Muscle of leg (tissue), 3 donors: ENCODE measurements at regions not wholly inside any gene's neighbourhood (a gene's known extent, or its start where the extent isn't known, plus 50 kb on each side); places are given as distances from the start of the nearest gene placed in this dataset.

ENCODE experiments used
- DNase-seq: peaks from one replicate; pipeline ENCODE4 v3.0.0; 2013
- H3K27ac ChIP-seq: one replicate; pipeline ENCODE4 v1.5.1; 2013; ENCODE audit warnings: mild to moderate bottlenecking, low read length, control low read depth
- H3K27me3 ChIP-seq: one replicate; pipeline ENCODE4 v1.6.1; 2013; ENCODE audit warnings: low read length; ENCODE audit not compliant: control insufficient read depth, insufficient read depth
- H3K36me3 ChIP-seq: one replicate; pipeline ENCODE4 v1.6.1; 2013; ENCODE audit warnings: low read length; ENCODE audit not compliant: control insufficient read depth, insufficient read depth
- H3K4me1 ChIP-seq: one replicate; pipeline ENCODE4 v1.6.1; 2013; ENCODE audit warnings: low read length; ENCODE audit not compliant: control insufficient read depth, insufficient read depth
- H3K4me3 ChIP-seq: one replicate; pipeline ENCODE4 v1.5.1; 2013; ENCODE audit warnings: low read length, control low read depth
- H3K9me3 ChIP-seq: replicated peaks from 2 replicates; pipeline ENCODE4 v1.6.1; 2013; ENCODE audit warnings: low read depth, low read length; ENCODE audit not compliant: control insufficient read depth
- WGBS: methylation state at CpG from one replicate; pipeline ENCODE4 v1.1.5; 2013; ENCODE audit warnings: missing lambda C conversion rate; ENCODE audit not compliant: insufficient coverage; 5-methylcytosine and 5-hydroxymethylcytosine counted together

DNA sequence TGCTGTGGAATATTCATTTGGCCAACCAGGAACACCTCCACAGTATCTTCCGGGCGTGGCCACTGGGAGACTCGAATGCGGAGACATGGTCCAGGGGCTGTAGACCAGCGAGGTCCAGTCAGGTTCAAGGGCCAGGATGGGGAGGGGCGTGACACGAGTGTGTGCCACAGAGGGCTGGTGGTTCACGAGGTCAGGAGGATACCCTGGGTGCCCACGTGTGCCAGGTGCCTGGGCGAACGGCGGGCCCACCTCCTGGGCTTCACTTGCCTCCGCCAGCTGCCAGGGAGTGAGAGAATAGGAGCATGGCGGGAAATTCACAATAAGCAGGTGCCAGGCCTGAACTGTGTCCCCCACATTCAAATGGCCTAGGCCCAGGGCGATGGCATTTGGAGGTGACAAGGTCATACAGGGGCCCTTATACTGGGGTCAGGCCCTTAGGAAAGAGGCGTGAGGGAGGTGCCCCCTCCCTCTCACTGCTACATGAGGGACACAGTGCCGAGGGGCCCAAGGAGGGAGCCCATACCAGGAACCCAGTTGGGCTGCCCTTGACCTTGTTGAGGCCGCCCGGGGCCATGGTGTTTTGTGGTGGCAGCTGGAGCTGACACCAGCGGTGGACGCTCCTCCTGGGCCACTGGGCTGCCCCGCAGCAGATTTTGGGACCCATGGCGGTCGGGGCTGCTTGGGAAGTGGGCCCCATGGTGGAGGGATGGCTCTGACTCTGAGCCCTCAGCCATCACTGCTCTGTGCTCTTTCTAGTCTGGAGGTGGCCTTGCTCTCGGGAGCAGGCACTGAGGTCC is 1268.9 kb downstream of the BRD1 start:
- Histone ChIP-seq H3K4me3 (no peak overlapping the region), H3K36me3 (no peaks in the 10 kb centered on the region), H3K27ac (no peak overlapping the region), H3K4me1 (no peaks in the 10 kb centered on the region), H3K9me3 (no peaks in the 10 kb centered on the region), H3K27me3 (no peaks in the 10 kb centered on the region)
- 89% methylated on average over 22 of the region's 25 CpGs for WGBS
- DNase-seq, result no peak

DNA sequence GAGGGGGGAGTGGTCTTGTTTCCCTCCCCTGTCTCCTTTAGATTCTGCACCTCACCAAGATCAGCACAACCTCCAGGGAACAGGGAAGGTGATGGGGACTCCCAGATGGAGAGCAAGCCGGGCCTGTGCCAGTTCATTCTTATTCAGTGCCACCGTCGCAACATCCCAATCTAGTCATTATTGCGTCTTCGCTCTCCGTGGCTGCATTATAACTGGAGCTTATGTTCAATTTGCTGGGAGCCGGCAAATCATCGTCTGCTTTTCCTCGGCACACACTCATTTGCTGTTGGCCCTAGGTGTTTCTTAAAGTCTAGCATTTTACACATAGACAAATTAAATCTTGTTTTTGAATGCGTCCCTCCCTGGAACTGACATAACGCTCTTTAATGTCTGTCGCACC is 1269.7 kb downstream of the BRD1 start:
- Histone ChIP-seq H3K36me3 (no peaks in the 10 kb centered on the region), H3K27ac (no peak overlapping the region), H3K27me3 (no peaks in the 10 kb centered on the region), H3K4me1 (no peaks in the 10 kb centered on the region), H3K9me3 (no peaks in the 10 kb centered on the region), H3K4me3 (no peak overlapping the region)
- no peak for DNase-seq
- 90% methylated on average over 8 of the region's 12 CpGs for WGBS

DNA sequence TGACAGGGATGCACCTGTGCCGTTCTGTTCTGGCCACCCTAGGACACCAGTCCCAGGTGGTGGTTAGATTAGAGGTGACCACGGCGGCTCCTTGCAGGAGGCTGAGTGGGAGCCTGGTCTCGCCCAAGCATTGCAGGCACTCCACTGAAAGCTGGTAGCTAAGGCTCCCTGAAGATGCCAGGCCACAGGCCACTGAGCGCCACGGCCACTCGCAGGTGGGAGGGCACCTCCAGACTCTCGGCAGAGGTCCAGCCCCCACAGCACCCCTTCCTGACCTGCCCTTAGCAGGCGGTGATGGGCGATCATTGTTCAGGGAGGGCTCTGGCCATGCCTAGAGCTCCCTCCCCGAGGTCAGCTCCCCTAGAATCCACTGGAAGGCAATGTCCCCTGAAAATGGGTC is 1270.2 kb downstream of the BRD1 start:
- H3K4me1 ChIP-seq, result no peaks in the 10 kb centered on the region
- H3K4me3 ChIP-seq, result no peak overlapping the region
- no peak overlapping the region for H3K27ac ChIP-seq
- H3K36me3 ChIP-seq, result no peaks in the 10 kb centered on the region
- no peaks in the 10 kb centered on the region for H3K27me3 ChIP-seq
- 90% methylated on average over 11 of the region's 11 CpGs for WGBS
- DNase-seq, result no peak
- no peaks in the 10 kb centered on the region for H3K9me3 ChIP-seq

DNA sequence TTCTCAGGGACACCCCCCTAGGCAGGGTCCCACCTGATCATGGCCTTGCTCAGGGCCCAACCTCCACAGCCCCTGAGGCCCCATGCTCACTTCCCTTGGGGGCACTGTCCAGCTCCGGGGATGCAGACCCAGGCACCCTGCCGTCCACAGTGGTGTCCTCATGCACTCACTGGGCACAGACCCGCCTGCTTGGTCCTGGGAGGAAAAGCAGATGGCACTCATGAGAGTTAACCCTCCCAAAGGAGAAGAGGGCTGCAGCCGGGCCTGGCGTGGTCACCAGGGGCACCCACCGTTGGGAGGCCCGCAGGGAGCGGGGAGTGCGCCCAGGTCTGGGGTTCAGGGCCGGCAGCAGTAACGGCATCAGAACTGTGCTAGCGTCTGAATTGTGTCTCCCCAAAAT is 1270.9 kb downstream of the BRD1 start:
- H3K9me3 ChIP-seq, result no peaks in the 10 kb centered on the region
- no peak for DNase-seq
- H3K27ac ChIP-seq, result no peak overlapping the region
- H3K27me3 ChIP-seq, result peaks cover 3% of the 10 kb centered on the region
- H3K4me1 ChIP-seq, result no peaks in the 10 kb centered on the region
- 84% methylated on average over 12 of the region's 12 CpGs for WGBS
- H3K36me3 ChIP-seq, result no peaks in the 10 kb centered on the region
- H3K4me3 ChIP-seq, result no peak overlapping the region

DNA sequence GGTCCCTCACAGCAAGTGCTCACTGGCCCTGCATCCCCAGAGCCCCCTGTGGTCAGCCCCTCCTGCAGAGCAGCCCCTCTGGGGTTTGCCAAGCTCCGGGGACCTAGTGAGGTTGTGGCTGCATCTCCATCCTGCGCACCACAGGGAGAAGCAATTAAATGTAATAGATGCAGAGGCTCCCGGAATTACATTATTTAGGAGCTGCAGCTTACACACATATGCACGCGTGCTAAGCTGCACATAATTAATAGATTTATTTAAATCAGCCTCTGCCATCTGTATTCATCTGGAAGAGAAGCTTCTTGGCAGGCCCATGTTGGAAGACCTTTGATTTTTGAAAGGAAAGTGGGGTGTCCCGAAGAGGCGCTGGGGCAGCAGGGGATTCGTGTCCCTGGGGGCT is 1271.5 kb downstream of the BRD1 start:
- Histone ChIP-seq H3K27ac (no peak overlapping the region), H3K27me3 (peaks cover 3% of the 10 kb centered on the region), H3K4me3 (no peak overlapping the region), H3K9me3 (no peaks in the 10 kb centered on the region), H3K36me3 (no peaks in the 10 kb centered on the region), H3K4me1 (no peaks in the 10 kb centered on the region)
- WGBS, result 86% methylated on average over 3 of the region's 8 CpGs
- no peak for DNase-seq

DNA sequence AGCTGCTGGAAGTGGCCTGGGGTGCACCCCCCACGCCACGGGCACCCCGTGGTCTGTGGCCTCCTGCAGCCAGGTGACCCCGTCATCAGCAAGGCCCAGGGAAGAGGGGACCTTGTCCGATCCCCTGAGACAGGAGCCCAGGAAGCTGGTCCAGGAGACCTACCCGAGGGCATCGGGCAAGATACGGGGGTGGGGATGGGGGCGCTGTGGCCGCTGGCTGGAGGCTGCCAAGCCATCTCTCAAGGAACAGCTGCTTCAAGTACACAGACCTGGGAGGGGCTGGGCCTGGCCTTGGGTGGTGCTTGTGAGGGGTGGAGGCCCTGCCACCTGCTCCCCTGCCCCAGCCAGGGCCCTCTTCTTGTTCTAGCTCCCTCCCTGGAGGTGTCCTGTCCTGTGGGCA is 1272.1 kb downstream of the BRD1 start:
- DNase-seq, result no peak
- Histone ChIP-seq H3K4me1 (no peaks in the 10 kb centered on the region), H3K27ac (no peak overlapping the region), H3K27me3 (peaks cover 3% of the 10 kb centered on the region), H3K4me3 (no peak overlapping the region), H3K9me3 (no peaks in the 10 kb centered on the region), H3K36me3 (no peaks in the 10 kb centered on the region)
- 90% methylated on average over 7 of the region's 10 CpGs for WGBS

DNA sequence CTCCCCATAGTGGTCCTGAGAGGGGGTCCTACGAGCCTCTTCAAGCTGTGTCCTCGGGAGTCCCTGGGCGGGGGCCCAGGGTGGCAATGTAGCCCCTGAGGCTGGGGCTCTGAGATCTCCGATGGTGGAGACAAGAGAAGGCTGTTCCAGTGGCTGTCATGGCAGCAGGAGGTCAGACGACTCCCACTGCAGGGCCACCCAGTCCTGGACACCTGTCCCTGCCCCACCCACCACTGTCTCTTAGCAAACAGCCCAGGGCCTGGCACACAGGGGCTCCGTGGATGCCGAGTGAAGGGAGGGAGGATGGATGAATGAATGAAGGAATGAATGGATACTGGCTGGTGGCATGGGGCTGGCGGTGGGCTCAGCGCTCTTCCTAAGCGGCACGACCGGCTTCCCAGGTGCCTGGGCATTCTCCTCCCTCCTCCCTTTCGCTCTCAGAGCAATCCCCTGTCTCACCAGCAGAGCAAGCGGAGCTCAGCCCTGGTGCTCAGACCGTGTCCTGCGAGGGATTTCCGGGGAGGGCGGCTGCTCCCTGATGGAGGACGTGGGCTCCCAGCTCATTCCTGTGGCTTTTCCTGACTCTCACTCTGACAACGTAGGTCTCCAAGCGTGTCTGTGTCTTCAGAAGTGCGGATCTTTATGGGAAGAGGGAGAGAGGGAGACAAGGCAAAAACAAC is 1272.6 kb downstream of the BRD1 start:
- no peak overlapping the region for H3K27ac ChIP-seq
- no peaks in the 10 kb centered on the region for H3K4me1 ChIP-seq
- no peaks in the 10 kb centered on the region for H3K36me3 ChIP-seq
- H3K9me3 ChIP-seq, result no peaks in the 10 kb centered on the region
- H3K27me3 ChIP-seq, result peaks cover 3% of the 10 kb centered on the region
- H3K4me3 ChIP-seq, result no peak overlapping the region
- no peak for DNase-seq
- WGBS, result 29% methylated on average over 15 of the region's 22 CpGs

DNA sequence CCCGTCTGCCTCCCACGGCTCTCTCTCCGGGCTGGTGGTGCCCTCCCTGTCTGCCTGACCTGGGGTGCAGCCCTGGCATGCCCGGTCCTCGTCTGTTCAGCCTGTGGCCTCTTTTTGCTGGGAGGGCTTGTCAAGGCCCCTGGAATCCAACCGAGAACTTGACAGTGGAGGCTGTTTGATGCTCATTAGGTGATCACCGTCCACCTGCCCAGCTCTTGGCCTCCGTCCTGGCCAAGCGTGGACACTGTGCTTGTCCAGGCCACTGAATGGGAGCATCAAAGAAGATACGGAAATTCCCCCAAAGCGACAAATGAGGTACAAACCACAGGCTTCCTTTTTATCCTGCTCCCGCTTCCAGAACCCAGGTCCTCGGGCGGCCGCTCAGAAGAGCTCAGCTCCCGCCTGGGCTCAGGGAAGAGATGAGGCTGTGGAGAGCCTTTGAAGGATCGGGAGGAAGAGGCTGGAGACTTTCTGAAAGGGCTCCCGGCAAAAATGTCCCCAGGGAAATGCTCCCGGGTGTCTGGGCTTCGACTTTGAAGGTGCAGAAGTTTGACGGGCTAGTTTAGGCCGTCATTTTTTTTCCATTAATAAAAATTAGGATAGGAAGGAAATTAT is 1273.9 kb downstream of the BRD1 start:
- 87% methylated on average over 12 of the region's 22 CpGs for WGBS
- no peak overlapping the region for H3K4me3 ChIP-seq
- peaks cover 3% of the 10 kb centered on the region for H3K27me3 ChIP-seq

DNA sequence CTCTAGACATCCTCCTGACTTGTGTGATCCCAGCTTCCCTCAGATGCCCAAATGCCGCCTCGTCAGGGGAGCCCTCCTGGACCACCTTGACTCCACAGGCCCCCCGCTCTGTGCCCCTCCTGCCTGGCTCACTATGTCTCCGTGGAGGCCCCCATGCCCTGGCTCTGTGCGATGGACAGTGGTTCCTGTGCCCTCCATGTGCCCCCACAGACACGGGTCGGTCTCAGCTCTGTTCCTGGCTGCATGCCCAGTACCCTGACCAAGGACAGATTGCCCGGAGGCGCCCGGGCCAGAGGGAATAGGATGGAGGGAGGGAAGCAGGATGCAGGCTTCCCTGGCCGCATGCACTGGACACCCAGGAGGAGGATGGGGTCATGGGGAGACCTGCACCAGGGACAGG is 1274.6 kb downstream of the BRD1 start:
- WGBS, result 73% methylated on average over 11 of the region's 11 CpGs
- Histone ChIP-seq H3K27me3 (peaks cover 3% of the 10 kb centered on the region), H3K27ac (no peak overlapping the region), H3K4me1 (no peaks in the 10 kb centered on the region), H3K4me3 (no peak overlapping the region), H3K9me3 (no peaks in the 10 kb centered on the region), H3K36me3 (no peaks in the 10 kb centered on the region)
- DNase-seq, result no peak

More for the DNA sequence above, 1273.9 kb downstream of the BRD1 start:
- H3K36me3 ChIP-seq, result no peaks in the 10 kb centered on the region
- DNase-seq, result no peak
- H3K4me1 ChIP-seq, result no peaks in the 10 kb centered on the region
- no peak overlapping the region for H3K27ac ChIP-seq
- no peaks in the 10 kb centered on the region for H3K9me3 ChIP-seq

DNA sequence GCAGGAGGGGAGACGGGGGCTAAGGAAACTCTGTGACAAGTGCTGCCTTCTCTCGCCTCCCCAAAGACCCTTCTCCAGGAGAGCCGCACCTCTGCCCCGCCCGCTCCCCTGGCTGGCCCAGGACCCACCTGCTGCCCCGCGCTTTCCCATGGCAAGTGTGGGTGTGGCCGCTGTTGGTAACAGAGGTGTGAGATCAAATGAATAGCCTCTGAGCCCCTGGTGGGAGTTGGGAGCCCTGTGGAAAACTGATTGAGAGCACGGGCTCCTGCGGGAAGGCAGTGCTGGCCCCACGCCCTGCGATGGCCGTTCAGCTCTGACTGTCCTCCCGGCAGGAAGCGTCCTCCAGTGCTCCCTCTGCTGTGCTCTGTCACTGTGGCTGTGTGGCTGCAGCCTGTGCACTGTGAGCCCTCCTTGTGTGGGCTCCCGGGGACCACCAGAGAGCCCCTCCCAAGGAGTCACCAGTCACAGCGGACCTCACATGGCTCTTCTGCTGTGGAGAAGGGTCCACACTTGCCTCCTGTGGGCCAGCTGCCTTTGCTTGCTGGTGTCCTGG is 1275.9 kb downstream of the BRD1 start:
- DNase-seq, result no peak
- H3K4me1 ChIP-seq, result no peaks in the 10 kb centered on the region
- no peak overlapping the region for H3K27ac ChIP-seq
- 69% methylated on average over 14 of the region's 17 CpGs for WGBS
- no peak overlapping the region for H3K4me3 ChIP-seq
- H3K36me3 ChIP-seq, result no peaks in the 10 kb centered on the region
- peaks cover 3% of the 10 kb centered on the region for H3K27me3 ChIP-seq
- no peaks in the 10 kb centered on the region for H3K9me3 ChIP-seq
